ENCODE measurements at regions not wholly inside any gene's neighbourhood (a gene's known extent, or its start where the extent isn't known, plus 50 kb on each side); places are given as distances from the start of the nearest gene placed in this dataset.

GRCh38 chr1:219798283-219799030, 129.9 kb downstream of the SLC30A10 start:
- DNase-seq, result peak; percentile 84

- DNase-seq, result no peak
These were observed 130.7 kb downstream of the SLC30A10 start for GRCh38 chr1:219797683-219798082.

GRCh38 chr1:219797009-219797408, 131.3 kb downstream of the SLC30A10 start:
- no peak for DNase-seq

- DNase-seq, result no peak
These were observed 132.9 kb downstream of the SLC30A10 start for GRCh38 chr1:219795363-219795917.

GRCh38 chr1:219794085-219794743, 134.1 kb downstream of the SLC30A10 start:
- peak; percentile 52 for DNase-seq

- DNase-seq, result no peak
These were observed 135.9 kb downstream of the SLC30A10 start for GRCh38 chr1:219792337-219793021.

GRCh38 chr1:219791766-219792165, 136.6 kb downstream of the SLC30A10 start:
- no peak for DNase-seq

GRCh38 chr1:219790834-219791615, 137.3 kb downstream of the SLC30A10 start:
- DNase-seq, result no peak

- no peak for DNase-seq
These were observed 139.7 kb downstream of the SLC30A10 start for GRCh38 chr1:219788700-219789099.

- DNase-seq, result no peak
These were observed 140.3 kb downstream of the SLC30A10 start for GRCh38 chr1:219788091-219788490.

GRCh38 chr1:219784660-219785381, 143.5 kb downstream of the SLC30A10 start:
- no peak for DNase-seq

- peak; percentile 18 for DNase-seq
These were observed 144.6 kb downstream of the SLC30A10 start for GRCh38 chr1:219783605-219784235.

GRCh38 chr1:219782929-219783328, 145.4 kb downstream of the SLC30A10 start:
- DNase-seq, result no peak

GRCh38 chr1:219782311-219782710, 146.0 kb downstream of the SLC30A10 start:
- no peak for DNase-seq

- no peak for DNase-seq
These were observed 146.9 kb downstream of the SLC30A10 start for GRCh38 chr1:219781491-219781890.

GRCh38 chr1:219778793-219779369, 149.5 kb downstream of the SLC30A10 start:
- DNase-seq, result no peak

GRCh38 chr1:219778110-219778509, 150.2 kb downstream of the SLC30A10 start:
- DNase-seq, result no peak

GRCh38 chr1:219774386-219774785, 154.0 kb downstream of the SLC30A10 start:
- DNase-seq, result no peak

GRCh38 chr1:219773775-219774174, 154.6 kb downstream of the SLC30A10 start:
- DNase-seq, result no peak

- DNase-seq, result no peak
These were observed 155.2 kb downstream of the SLC30A10 start for GRCh38 chr1:219773110-219773509.
